ENCODE measurements at regions not wholly inside any gene's neighbourhood (a gene's known extent, or its start where the extent isn't known, plus 50 kb on each side); places are given as distances from the start of the nearest gene placed in this dataset.

DNA sequence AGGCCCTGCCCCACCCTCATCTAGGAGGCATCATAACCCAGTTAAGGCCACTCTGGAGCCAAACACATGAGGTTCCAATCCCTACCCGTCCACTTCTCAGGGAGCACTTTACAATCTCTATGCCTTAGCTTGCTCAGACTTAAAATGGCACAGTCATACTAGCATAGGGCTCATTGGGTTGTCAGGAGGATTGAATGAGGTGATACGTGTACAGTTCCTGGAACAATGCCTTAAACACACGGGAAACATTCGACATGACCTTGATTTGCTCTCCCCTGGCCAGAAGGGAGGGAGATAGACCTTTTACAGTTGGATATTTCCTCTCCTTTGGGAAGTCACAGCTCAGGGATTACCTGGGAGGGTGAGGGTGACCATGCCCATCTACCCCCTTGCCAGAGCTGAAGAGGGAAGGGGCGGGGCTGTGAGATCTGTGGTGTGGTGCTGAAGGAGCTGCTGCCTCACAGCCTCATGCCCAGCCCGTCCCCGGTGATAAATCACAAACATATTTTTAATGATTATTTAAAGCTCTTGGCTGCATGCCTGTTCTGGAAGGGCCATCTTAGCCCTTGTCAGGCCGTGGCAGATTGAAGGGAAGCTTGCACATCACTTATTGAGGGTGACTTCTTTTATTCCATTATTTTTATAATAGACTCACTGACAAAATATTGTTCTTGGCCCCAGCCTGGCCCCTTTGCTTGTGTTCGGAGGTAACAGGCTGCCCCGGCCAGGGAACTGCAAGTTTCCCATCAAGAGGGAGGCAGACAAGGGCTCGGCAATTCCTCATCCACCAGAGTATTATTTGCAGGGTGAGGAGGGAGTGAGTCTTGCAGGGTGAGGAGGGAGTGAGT, 83.4 kb downstream of the FOXD2 start:
- TF ChIP-seq, protein P1, sequence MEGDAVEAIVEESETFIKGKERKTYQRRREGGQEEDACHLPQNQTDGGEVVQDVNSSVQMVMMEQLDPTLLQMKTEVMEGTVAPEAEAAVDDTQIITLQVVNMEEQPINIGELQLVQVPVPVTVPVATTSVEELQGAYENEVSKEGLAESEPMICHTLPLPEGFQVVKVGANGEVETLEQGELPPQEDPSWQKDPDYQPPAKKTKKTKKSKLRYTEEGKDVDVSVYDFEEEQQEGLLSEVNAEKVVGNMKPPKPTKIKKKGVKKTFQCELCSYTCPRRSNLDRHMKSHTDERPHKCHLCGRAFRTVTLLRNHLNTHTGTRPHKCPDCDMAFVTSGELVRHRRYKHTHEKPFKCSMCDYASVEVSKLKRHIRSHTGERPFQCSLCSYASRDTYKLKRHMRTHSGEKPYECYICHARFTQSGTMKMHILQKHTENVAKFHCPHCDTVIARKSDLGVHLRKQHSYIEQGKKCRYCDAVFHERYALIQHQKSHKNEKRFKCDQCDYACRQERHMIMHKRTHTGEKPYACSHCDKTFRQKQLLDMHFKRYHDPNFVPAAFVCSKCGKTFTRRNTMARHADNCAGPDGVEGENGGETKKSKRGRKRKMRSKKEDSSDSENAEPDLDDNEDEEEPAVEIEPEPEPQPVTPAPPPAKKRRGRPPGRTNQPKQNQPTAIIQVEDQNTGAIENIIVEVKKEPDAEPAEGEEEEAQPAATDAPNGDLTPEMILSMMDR (IDR thresholded peaks at IDR 0.05): no peak
- TF ChIP-seq EZH2 (IDR thresholded peaks at IDR 0.05; ENCODE audit: borderline replicate concordance, insufficient read depth, low read depth, low read length, poor library complexity, severe bottlenecking): no peak

Measured in B cell (primary cell).